DMS114 treated with DMSO at 0.1 percent for 48 hours (cell line): ENCODE measurements at regions not wholly inside any gene's neighbourhood (a gene's known extent, or its start where the extent isn't known, plus 50 kb on each side); places are given as distances from the start of the nearest gene placed in this dataset.
"Not testable (repeated sequence)": the region's sequence is repeated elsewhere in the genome, so short reads cannot be mapped to it uniquely, and the experiment has no call there.

Source experiments
- DNase-seq: peaks from one replicate; lab custom pipeline; 2025; ENCODE audit not compliant: unreplicated experiment; lab: John Stamatoyannopoulos, UW

GRCh38 chr6:8819446-8819845, 384.1 kb upstream of the SLC35B3 start:
- DNase-seq = no peak

- DNase-seq = no peak
Measured at GRCh38 chr6:8814440-8815000, 379.2 kb upstream of the SLC35B3 start.

GRCh38 chr6:8810325-8810724, 375.0 kb upstream of the SLC35B3 start:
- DNase-seq = no peak

GRCh38 chr6:8809662-8810061, 374.3 kb upstream of the SLC35B3 start:
- DNase-seq = no peak

- DNase-seq = no peak
Measured at GRCh38 chr6:8803181-8803760, 367.9 kb upstream of the SLC35B3 start.

- not testable (repeated sequence) for DNase-seq
Measured at GRCh38 chr6:8802397-8802796, 367.1 kb upstream of the SLC35B3 start.

GRCh38 chr6:8794420-8794819, 359.1 kb upstream of the SLC35B3 start:
- DNase-seq = no peak

GRCh38 chr6:8789878-8790277, 354.5 kb upstream of the SLC35B3 start:
- DNase-seq = no peak

GRCh38 chr6:8785223-8785622, 349.9 kb upstream of the SLC35B3 start:
- no peak for DNase-seq

GRCh38 chr6:8783191-8783590, 347.8 kb upstream of the SLC35B3 start:
- DNase-seq = no peak

- DNase-seq = no peak
Measured at GRCh38 chr6:8780653-8781052, 345.3 kb upstream of the SLC35B3 start.

GRCh38 chr6:8764733-8765132, 329.4 kb upstream of the SLC35B3 start:
- no peak for DNase-seq

GRCh38 chr6:8760951-8761350, 325.6 kb upstream of the SLC35B3 start:
- no peak for DNase-seq

- no peak for DNase-seq
Measured at GRCh38 chr6:8758412-8758811, 323.1 kb upstream of the SLC35B3 start.

GRCh38 chr6:8750627-8751026, 315.3 kb upstream of the SLC35B3 start:
- no peak for DNase-seq

- no peak for DNase-seq
Measured at GRCh38 chr6:8749465-8749864, 314.1 kb upstream of the SLC35B3 start.

GRCh38 chr6:8743170-8743745, 307.9 kb upstream of the SLC35B3 start:
- DNase-seq = no peak

- DNase-seq = no peak
Measured at GRCh38 chr6:8739454-8739853, 304.1 kb upstream of the SLC35B3 start.

GRCh38 chr6:8738951-8739350, 303.6 kb upstream of the SLC35B3 start:
- no peak for DNase-seq

GRCh38 chr6:8736156-8736895, 301.0 kb upstream of the SLC35B3 start:
- no peak for DNase-seq

- no peak for DNase-seq
Measured at GRCh38 chr6:8733879-8734278, 298.5 kb upstream of the SLC35B3 start.

- no peak for DNase-seq
Measured at GRCh38 chr6:8731874-8732273, 296.5 kb upstream of the SLC35B3 start.
